HFF-Myc (cell line): ENCODE measurements at regions not wholly inside any gene's neighbourhood (a gene's known extent, or its start where the extent isn't known, plus 50 kb on each side); places are given as distances from the start of the nearest gene placed in this dataset.

Experiments used
- DNase-seq: peaks from one replicate; pipeline ENCODE4 v3.0.0-alpha.2; 2011; ENCODE audit warnings: low read depth; ENCODE audit errors: extremely low read depth
- H3K4me3 ChIP-seq: replicated peaks from 2 replicates; pipeline ENCODE4 v1.5.1; 2011; ENCODE audit warnings: low read depth, mild to moderate bottlenecking, control low read depth, low read length
- TF ChIP-seq, protein P1 (sequence below): IDR thresholded peaks from 2 replicates; pipeline ENCODE4 v1.5.1; 2012; ENCODE audit warnings: mild to moderate bottlenecking, low read depth, low read length, control low read depth; ENCODE audit errors: missing control alignments

DNA sequence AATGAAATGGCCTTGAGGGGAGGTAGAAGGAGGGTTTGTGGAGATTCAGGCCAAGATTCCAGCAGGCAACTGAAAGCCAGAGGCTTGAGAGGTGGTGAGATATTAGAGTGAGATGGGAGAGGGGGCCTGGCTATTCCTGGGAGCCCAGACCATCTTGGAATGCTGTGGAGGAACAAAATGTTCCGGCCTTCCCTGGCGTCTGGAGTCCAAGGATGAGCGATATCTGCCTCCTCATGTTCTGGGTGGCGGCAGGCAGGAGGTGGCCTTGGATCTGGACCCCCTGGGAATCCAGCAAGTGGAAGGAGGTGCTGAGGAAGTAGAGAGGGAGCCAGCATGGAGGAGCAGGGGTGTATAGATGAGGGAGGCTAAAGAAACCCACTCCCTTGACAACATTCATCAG, 335.9 kb downstream of the CYP26B1 start:
- no peak for DNase-seq
- TF ChIP-seq, protein P1, sequence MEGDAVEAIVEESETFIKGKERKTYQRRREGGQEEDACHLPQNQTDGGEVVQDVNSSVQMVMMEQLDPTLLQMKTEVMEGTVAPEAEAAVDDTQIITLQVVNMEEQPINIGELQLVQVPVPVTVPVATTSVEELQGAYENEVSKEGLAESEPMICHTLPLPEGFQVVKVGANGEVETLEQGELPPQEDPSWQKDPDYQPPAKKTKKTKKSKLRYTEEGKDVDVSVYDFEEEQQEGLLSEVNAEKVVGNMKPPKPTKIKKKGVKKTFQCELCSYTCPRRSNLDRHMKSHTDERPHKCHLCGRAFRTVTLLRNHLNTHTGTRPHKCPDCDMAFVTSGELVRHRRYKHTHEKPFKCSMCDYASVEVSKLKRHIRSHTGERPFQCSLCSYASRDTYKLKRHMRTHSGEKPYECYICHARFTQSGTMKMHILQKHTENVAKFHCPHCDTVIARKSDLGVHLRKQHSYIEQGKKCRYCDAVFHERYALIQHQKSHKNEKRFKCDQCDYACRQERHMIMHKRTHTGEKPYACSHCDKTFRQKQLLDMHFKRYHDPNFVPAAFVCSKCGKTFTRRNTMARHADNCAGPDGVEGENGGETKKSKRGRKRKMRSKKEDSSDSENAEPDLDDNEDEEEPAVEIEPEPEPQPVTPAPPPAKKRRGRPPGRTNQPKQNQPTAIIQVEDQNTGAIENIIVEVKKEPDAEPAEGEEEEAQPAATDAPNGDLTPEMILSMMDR = no peak
- no peak overlapping the region for H3K4me3 ChIP-seq

DNA sequence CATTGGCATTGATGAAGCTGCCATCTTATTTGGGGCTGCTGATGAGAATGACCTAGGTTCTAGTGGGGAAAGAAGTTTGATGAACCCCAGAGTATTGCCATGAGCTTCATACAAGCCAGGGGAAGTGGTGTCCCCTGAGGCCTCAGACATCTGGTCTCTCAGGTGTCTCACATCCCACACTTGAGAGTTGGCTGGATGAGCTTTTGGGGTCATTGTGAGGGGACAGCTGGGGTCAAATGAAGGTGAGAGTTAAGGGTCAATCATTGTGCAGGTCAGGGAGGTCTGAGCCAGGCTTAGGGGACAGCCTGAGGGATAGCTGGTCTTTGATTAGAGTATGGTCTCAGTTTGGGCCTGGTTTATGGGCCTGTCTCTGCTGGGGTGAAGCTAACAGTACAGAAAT, 336.5 kb downstream of the CYP26B1 start:
- DNase-seq = no peak
- TF ChIP-seq, protein P1 = no peak
- H3K4me3 ChIP-seq = no peak overlapping the region

DNA sequence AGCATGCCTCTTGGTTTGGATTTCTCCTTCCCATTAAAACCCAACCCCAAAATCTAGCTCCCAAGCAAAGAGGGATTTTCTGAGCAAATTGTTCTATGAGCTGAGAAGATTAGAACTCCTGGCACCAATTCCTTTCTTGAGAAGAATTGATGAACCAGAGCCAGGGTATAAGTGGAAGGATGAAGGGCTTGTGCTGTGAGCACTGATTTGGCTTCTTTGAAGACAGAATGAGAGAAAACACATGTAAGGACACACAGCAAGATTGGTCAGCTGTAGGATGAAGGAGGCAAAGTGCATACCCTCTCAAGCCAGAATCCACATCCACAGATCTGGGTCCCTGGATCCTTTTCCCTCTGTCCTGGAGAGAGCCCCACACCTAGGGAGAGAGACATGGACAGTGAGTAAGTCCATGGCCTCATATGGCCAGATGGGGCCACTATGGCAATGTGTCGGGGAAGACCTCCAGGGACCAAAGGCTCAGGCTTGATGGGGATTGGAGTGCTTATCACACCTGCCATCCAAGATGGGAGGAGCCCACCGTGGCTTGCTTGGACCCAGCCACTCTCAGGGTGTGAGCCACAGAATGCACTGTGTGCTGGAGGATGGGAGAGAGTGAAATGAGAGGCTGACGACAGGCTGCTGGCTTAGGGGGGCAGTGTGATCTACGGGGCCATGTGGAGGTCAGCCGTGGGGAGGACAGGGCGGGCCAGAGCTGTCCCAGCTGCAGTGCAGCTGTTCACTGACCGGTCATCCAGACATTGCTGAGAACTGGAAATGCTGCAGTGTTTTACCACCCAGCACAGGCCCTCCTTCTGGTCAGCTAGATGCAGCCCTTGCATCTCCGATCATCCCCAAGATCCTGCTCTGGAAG, 339.8 kb downstream of the CYP26B1 start:
- no peak overlapping the region for H3K4me3 ChIP-seq
- TF ChIP-seq, protein P1 = no peak
- no peak for DNase-seq

DNA sequence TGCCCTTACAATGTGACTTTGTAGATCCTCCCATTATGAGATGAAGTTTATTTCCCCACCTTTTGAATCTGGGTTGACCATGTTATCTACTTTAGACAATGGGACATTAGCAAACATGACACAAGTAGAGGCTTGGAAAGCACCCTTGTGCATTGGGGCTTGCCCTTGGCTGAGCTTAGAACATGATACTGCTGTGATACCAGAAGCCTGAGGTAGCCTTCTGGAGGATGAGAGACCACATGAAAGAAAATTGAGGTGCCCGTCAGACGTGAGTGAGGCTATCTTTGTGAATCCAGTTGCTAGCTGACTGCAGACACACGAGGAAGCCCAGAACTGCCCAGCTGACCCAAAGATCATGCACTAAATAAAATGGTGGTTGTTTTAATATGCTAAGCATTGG, 341.2 kb downstream of the CYP26B1 start:
- TF ChIP-seq, protein P1 = no peak

DNA sequence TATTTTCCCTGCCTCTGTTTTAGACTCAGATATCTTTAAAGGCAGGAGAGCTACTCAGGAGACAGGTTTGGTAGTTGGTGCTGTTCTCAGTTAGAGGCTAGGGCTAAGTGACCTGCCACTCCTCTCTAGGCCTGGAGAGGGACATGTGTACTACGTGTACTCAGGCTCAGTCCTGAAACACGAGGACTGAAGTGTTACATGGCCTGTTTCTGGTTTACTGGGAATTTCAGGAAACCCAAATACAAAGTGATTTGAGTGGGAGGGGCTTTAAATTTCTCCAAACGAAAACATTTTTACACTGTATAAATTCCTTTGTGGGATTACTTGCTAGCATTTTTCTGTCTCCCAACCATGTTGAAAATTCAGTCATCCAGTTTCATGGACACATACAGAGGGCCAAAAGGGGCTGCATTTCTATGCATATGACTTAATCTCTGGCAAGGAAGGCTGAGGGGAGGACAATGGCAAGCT, 343.3 kb downstream of the CYP26B1 start:
- no peak overlapping the region for H3K4me3 ChIP-seq
- DNase-seq = no peak
- TF ChIP-seq, protein P1 = no peak

More for the DNA sequence above, 341.2 kb downstream of the CYP26B1 start:
- no peak overlapping the region for H3K4me3 ChIP-seq
- DNase-seq = no peak

DNA sequence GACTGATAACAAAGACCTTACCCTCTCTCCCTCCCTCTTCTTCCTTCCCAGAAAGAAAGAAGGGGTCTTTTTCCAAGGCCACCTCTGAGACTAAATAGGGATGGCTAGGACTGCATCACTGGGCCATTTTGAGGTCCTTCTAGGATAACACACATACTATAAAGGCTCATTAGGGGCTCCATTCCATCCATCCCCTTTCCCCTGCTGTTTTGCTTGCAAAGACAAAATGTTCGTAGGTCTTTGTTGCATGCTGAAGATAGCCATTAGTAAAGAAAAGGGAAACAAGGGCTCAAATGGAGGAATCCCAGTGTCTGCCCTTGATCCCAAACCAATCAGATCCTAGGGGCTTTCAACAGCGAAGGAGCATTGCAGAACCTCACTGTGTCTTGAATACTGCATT, 344.3 kb downstream of the CYP26B1 start:
- no peak overlapping the region for H3K4me3 ChIP-seq
- TF ChIP-seq, protein P1 = no peak
- DNase-seq = no peak
